ENCODE measurements at regions not wholly inside any gene's neighbourhood (a gene's known extent, or its start where the extent isn't known, plus 50 kb on each side); places are given as distances from the start of the nearest gene placed in this dataset.

GRCh38 chr12:19641235-19642080 is 202.2 kb downstream of the AEBP2 start:
- Histone ChIP-seq H3K27ac (replicated peaks) (no peak overlapping the region), H3K4me3 (no peak overlapping the region), H3K27me3 (ENCODE audit: low read depth) (no peaks in the 10 kb centered on the region), H3K9me3 (replicated peaks) (no peaks in the 10 kb centered on the region), H3K4me1 (peaks cover 11% of the 10 kb centered on the region), H3K36me3 (no peaks in the 10 kb centered on the region)
- no peak for TF ChIP-seq CTCF (IDR thresholded peaks at IDR 0.05; ENCODE audit: borderline replicate concordance)
- intact Hi-C loops (cut with micrococcal nuclease): no loop called here
- DNase-seq: no peak

- H3K4me3 ChIP-seq: no peak overlapping the region
- no peak overlapping the region for H3K27ac ChIP-seq (replicated peaks)
- no peak for DNase-seq
- H3K27me3 ChIP-seq (ENCODE audit: low read depth): no peaks in the 10 kb centered on the region
- peaks cover 11% of the 10 kb centered on the region for H3K4me1 ChIP-seq
- H3K9me3 ChIP-seq (replicated peaks): no peaks in the 10 kb centered on the region
- no peaks in the 10 kb centered on the region for H3K36me3 ChIP-seq
- intact Hi-C loops (cut with micrococcal nuclease): no loop called here
- no peak for TF ChIP-seq CTCF (IDR thresholded peaks at IDR 0.05; ENCODE audit: borderline replicate concordance)
These were observed 203.1 kb downstream of the AEBP2 start for GRCh38 chr12:19642345-19642744.

DNA sequence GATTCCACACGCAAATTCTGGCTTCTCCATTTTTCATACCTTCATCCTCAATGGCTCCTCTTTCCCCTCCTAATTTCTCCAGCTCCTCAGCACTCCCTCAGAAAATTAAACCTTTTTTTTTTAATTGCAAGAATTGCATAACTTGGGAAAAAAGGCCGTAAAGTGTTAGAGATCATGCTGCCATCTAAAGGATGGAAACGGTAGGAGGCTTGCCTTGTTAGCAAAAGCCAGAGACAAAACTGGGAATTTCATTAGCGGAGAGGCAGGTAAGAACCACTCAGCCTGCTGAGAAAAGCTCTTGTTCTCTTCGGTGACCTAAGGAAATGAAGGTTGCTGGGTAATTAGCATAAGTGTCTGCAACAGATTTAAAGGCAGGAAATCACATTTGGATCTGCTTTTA is 204.3 kb downstream of the AEBP2 start:
- Histone ChIP-seq H3K27ac (replicated peaks) (no peak overlapping the region), H3K36me3 (no peaks in the 10 kb centered on the region), H3K4me3 (no peak overlapping the region), H3K27me3 (ENCODE audit: low read depth) (no peaks in the 10 kb centered on the region), H3K4me1 (peaks cover 11% of the 10 kb centered on the region), H3K9me3 (replicated peaks) (no peaks in the 10 kb centered on the region)
- peak; percentile 65 for TF ChIP-seq CTCF (IDR thresholded peaks at IDR 0.05; ENCODE audit: borderline replicate concordance)
- no peak for DNase-seq
- intact Hi-C loops (cut with micrococcal nuclease): no loop called here

DNA sequence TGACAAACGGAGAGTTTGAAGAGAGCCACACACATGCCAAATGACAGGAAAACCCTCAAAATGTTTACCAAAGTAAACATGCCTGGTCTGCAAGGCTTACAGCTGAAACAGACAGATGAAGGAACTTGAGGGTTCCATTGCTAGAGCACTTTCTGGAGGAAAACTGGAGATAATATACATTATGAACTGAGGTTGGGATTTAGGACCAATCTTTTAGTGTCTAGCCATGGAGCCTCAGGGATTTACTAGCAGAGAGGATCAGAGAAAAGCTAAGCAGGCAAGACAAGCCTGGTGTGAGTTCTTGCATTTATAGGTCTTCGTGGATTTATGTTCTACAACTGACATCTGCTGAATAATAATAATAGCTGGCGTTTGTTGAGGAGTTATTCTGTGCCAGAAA is 205.3 kb downstream of the AEBP2 start:
- DNase-seq: no peak
- H3K9me3 ChIP-seq (replicated peaks): no peaks in the 10 kb centered on the region
- H3K36me3 ChIP-seq: no peaks in the 10 kb centered on the region
- no peaks in the 10 kb centered on the region for H3K27me3 ChIP-seq (ENCODE audit: low read depth)
- intact Hi-C loops (cut with micrococcal nuclease): no loop called here
- no peak overlapping the region for H3K4me3 ChIP-seq
- peaks cover 11% of the 10 kb centered on the region for H3K4me1 ChIP-seq
- H3K27ac ChIP-seq (replicated peaks): no peak overlapping the region
- no peak for TF ChIP-seq CTCF (IDR thresholded peaks at IDR 0.05; ENCODE audit: borderline replicate concordance)

GRCh38 chr12:19645823-19646222 is 206.5 kb downstream of the AEBP2 start:
- intact Hi-C loops (cut with micrococcal nuclease): no loop called here
- Histone ChIP-seq H3K36me3 (no peaks in the 10 kb centered on the region), H3K27ac (replicated peaks) (no peak overlapping the region), H3K27me3 (ENCODE audit: low read depth) (no peaks in the 10 kb centered on the region), H3K9me3 (replicated peaks) (no peaks in the 10 kb centered on the region), H3K4me1 (peaks cover 11% of the 10 kb centered on the region), H3K4me3 (no peak overlapping the region)
- no peak for DNase-seq
- no peak for TF ChIP-seq CTCF (IDR thresholded peaks at IDR 0.05; ENCODE audit: borderline replicate concordance)

Data from left ventricle myocardium inferior (tissue), 1 donor.